IMR-90 (cell line): ENCODE measurements at regions not wholly inside any gene's neighbourhood (a gene's known extent, or its start where the extent isn't known, plus 50 kb on each side); places are given as distances from the start of the nearest gene placed in this dataset.

Experiments used
- ATAC-seq: fragments of 200-7000 bp; cut with Tn5 transposase; 2 replicates; pipeline ENCODE4 v1.9.1; 2020; ENCODE audit warnings: low read depth, mild to moderate bottlenecking, moderate library complexity
- BruUV-seq: library from RNA; stranded (reverse); fragments of 400-500 nt; replicated peaks from 2 replicates; lab custom pipeline; 2021; lab: Mats Ljungman, UMichigan
- CTCF ChIA-PET: fragments of 300-600 bp; formaldehyde crosslinking; extraction: SDS; loops from one replicate; lab custom pipeline; 2021; ENCODE audit warnings: antibody characterized with exemption; lab: Yijun Ruan, JAX
- POLR2A ChIA-PET: fragments of 300-600 bp; sonication (Branson Sonifier 250); formaldehyde crosslinking; loops from one replicate; lab custom pipeline; 2022; ENCODE audit warnings: antibody characterized with exemption; ENCODE audit not compliant: unreplicated experiment; lab: Charles Lee
- DNase-seq: peaks from one replicate; pipeline ENCODE4 v3.0.0; 2013
- H2AFZ ChIP-seq: replicated peaks from 2 replicates; pipeline ENCODE3; 2013; ENCODE audit warnings: low read length, mild to moderate bottlenecking; ENCODE audit not compliant: poor library complexity
- H2AK5ac ChIP-seq: 2 replicates; pipeline ENCODE4 v1.6.1; 2013; ENCODE audit warnings: low read depth, low read length, inconsistent platforms
- H2AK9ac ChIP-seq: replicated peaks from 2 replicates; pipeline ENCODE3; 2013; ENCODE audit warnings: mild to moderate bottlenecking, low read depth, low read length, moderate library complexity; ENCODE audit not compliant: poor library complexity
- H2BK120ac ChIP-seq: 2 replicates; pipeline ENCODE4 v1.6.1; 2013; ENCODE audit warnings: low read depth, low read length, inconsistent platforms
- H2BK15ac ChIP-seq: 3 replicates; pipeline ENCODE4 v1.6.1; 2013; ENCODE audit warnings: low read depth, low read length, inconsistent platforms
- H2BK20ac ChIP-seq: 2 replicates; pipeline ENCODE4 v1.6.1; 2013; ENCODE audit warnings: low read depth, mild to moderate bottlenecking, inconsistent platforms, low read length, moderate library complexity
- H2BK5ac ChIP-seq: 2 replicates; pipeline ENCODE4 v1.6.1; 2013; ENCODE audit warnings: mild to moderate bottlenecking, low read depth, low read length, inconsistent platforms; ENCODE audit not compliant: poor library complexity, severe bottlenecking
- H3K14ac ChIP-seq: replicated peaks from 2 replicates; pipeline ENCODE4 v1.6.1; 2013; ENCODE audit warnings: low read depth, low read length, inconsistent platforms
- H3K18ac ChIP-seq: 2 replicates; pipeline ENCODE4 v1.6.1; 2013; ENCODE audit warnings: low read depth, low read length, control low read depth
- H3K23ac ChIP-seq: 2 replicates; pipeline ENCODE4 v1.6.1; 2013; ENCODE audit warnings: low read depth, low read length, inconsistent platforms
- H3K27ac ChIP-seq: 2 replicates; pipeline ENCODE4 v1.5.1; 2013; ENCODE audit warnings: mild to moderate bottlenecking, control low read depth, low read length; ENCODE audit not compliant: insufficient read depth
- H3K27me3 ChIP-seq: 2 replicates; pipeline ENCODE4 v1.6.1; 2013; ENCODE audit warnings: low read length; ENCODE audit not compliant: control insufficient read depth, insufficient read depth
- H3K36me3 ChIP-seq: 2 replicates; pipeline ENCODE4 v1.6.1; 2013; ENCODE audit warnings: low read length, mixed read lengths; ENCODE audit not compliant: control insufficient read depth, insufficient read depth
- H3K4ac ChIP-seq: 2 replicates; pipeline ENCODE4 v1.6.1; 2013; ENCODE audit warnings: low read depth, low read length, inconsistent platforms
- H3K4me1 ChIP-seq: 2 replicates; pipeline ENCODE4 v1.6.1; 2013; ENCODE audit warnings: low read length, mixed read lengths; ENCODE audit not compliant: control insufficient read depth, insufficient read depth
- H3K4me2 ChIP-seq: 2 replicates; pipeline ENCODE4 v1.6.1; 2013; ENCODE audit warnings: low read depth, mild to moderate bottlenecking, control low read depth, low read length, moderate library complexity
- H3K4me3 ChIP-seq: 2 replicates; pipeline ENCODE4 v1.5.1; 2013; ENCODE audit warnings: low read depth, mild to moderate bottlenecking, control low read depth, low read length, moderate library complexity; ENCODE audit not compliant: insufficient read depth
- H3K56ac ChIP-seq: 2 replicates; pipeline ENCODE4 v1.6.1; 2013; ENCODE audit warnings: low read length, inconsistent platforms; ENCODE audit not compliant: insufficient read depth; ENCODE audit errors: extremely low read depth
- H3K79me1 ChIP-seq, 2 experiments: 2 replicates each; pipeline ENCODE4 v1.6.1; 2013; ENCODE audit warnings: low read length in 2 of 2, inconsistent platforms in 1 of 2, low read depth in 1 of 2
- H3K9ac ChIP-seq: 2 replicates; pipeline ENCODE4 v1.6.1; 2013; ENCODE audit warnings: low read depth, low read length, control low read depth
- H3K9me1 ChIP-seq: 2 replicates; pipeline ENCODE4 v1.6.1; 2013; ENCODE audit warnings: low read length, inconsistent platforms; ENCODE audit not compliant: insufficient read depth
- H3K9me3 ChIP-seq: 2 replicates; pipeline ENCODE4 v1.6.1; 2013; ENCODE audit warnings: low read length; ENCODE audit not compliant: control insufficient read depth, insufficient read depth
- H4K20me1 ChIP-seq: 2 replicates; pipeline ENCODE4 v1.6.1; 2013; ENCODE audit warnings: low read length, inconsistent platforms; ENCODE audit not compliant: insufficient read depth
- H4K5ac ChIP-seq: 2 replicates; pipeline ENCODE4 v1.6.1; 2013; ENCODE audit warnings: mild to moderate bottlenecking, low read depth, low read length, control low read depth
- H4K8ac ChIP-seq, 2 experiments: 2 replicates each; pipeline ENCODE4 v1.6.1; 2013; ENCODE audit warnings: low read depth in 2 of 2, low read length in 2 of 2, control low read depth in 1 of 2, inconsistent platforms in 1 of 2
- H4K91ac ChIP-seq: 2 replicates; pipeline ENCODE4 v1.6.1; 2013; ENCODE audit warnings: low read depth, low read length, inconsistent platforms; ENCODE audit not compliant: insufficient read depth
- BHLHE40 ChIP-seq: fragments of 150-350 bp; IDR thresholded peaks from 2 replicates; pipeline ENCODE4 v1.6.1; 2016; ENCODE audit warnings: mild to moderate bottlenecking, low read depth, low read length
- CHD1 ChIP-seq: IDR thresholded peaks from 2 replicates; pipeline ENCODE4 v1.6.1; 2012; ENCODE audit warnings: low read depth, low read length, improper control_type of control experiment
- CTCF ChIP-seq: conservative IDR thresholded peaks from 2 replicates; pipeline ENCODE4 v1.5.1; 2012; ENCODE audit warnings: mild to moderate bottlenecking, low read depth, low read length, improper control_type of control experiment
- ELK1 ChIP-seq: fragments of 150-350 bp; IDR thresholded peaks from 2 replicates; pipeline ENCODE4 v1.6.1; 2016; ENCODE audit warnings: low read depth, mild to moderate bottlenecking, low read length, moderate library complexity, borderline replicate concordance
- FOS ChIP-seq: fragments of 150-350 bp; IDR thresholded peaks from 2 replicates; pipeline ENCODE4 v1.6.1; 2016; ENCODE audit warnings: low read depth, low read length
- MXI1 ChIP-seq: IDR thresholded peaks from 2 replicates; pipeline ENCODE4 v1.6.1; 2012; ENCODE audit warnings: low read depth, mild to moderate bottlenecking, low read length, moderate library complexity, borderline replicate concordance
- POLR2A ChIP-seq: IDR thresholded peaks from 2 replicates; pipeline ENCODE4 v1.6.1; 2012; ENCODE audit warnings: mild to moderate bottlenecking, low read depth, low read length
- RAD21 ChIP-seq: IDR thresholded peaks from 2 replicates; pipeline ENCODE4 v1.6.1; 2012; ENCODE audit warnings: low read length, improper control_type of control experiment
- RCOR1 ChIP-seq: IDR thresholded peaks from 2 replicates; pipeline ENCODE4 v1.6.1; 2012; ENCODE audit warnings: mild to moderate bottlenecking, low read length, improper control_type of control experiment; ENCODE audit not compliant: insufficient replicate concordance
- RFX5 ChIP-seq: IDR thresholded peaks from 2 replicates; pipeline ENCODE4 v1.8.0; 2012; ENCODE audit warnings: low read depth, mild to moderate bottlenecking, low read length, moderate library complexity
- USF2 ChIP-seq: fragments of 150-350 bp; IDR thresholded peaks from 2 replicates; pipeline ENCODE4 v1.6.1; 2017; ENCODE audit warnings: mild to moderate bottlenecking, antibody characterized with exemption, low read length, low read depth
- WGBS, 2 experiments: methylation state at CpG; one replicate each; pipeline versions ENCODE4 v1.1.5 to v1.1.7; 2013; ENCODE audit warnings: missing lambda C conversion rate in 2 of 2; ENCODE audit not compliant: insufficient read length in 1 of 2; ENCODE audit errors: extremely low coverage in 2 of 2; 5-methylcytosine and 5-hydroxymethylcytosine counted together
- dilution Hi-C: fragments of 300-500 bp; cut with HindIII; formaldehyde crosslinking; loops from one replicate; pipeline ENCODE4 v1.14.3; 2018; ENCODE audit warnings: low sequenced_read_pairs; ENCODE audit not compliant: unreplicated experiment
- in situ Hi-C: fragments of 300-500 bp; cut with MboI; formaldehyde crosslinking; loops from 3 replicates; pipeline ENCODE4 v1.14.3; 2019; ENCODE audit warnings: low sequenced_read_pairs, inconsistent platforms, mixed read lengths
- intact Hi-C: fragments of 100-400 bp; cut with micrococcal nuclease; formaldehyde crosslinking; loops from 2 replicates; pipeline ENCODE4 v1.10.0; 2022

GRCh38 chr5:86542532-86542931 is 75.2 kb upstream of the COX7C start:
- no peak overlapping the region for H4K8ac ChIP-seq
- WGBS, 2 experiments: no CpG with 5 or more reads among the region's 3 CpGs
- no peak overlapping the region for H2BK120ac ChIP-seq
- no peak overlapping the region for H3K4me3 ChIP-seq
- H3K4me1 ChIP-seq: no peaks in the 10 kb centered on the region
- no peak overlapping the region for H2AFZ ChIP-seq
- H2BK20ac ChIP-seq: no peak overlapping the region
- H3K23ac ChIP-seq: no peak overlapping the region
- H3K27me3 ChIP-seq: no peaks in the 10 kb centered on the region
- H4K91ac ChIP-seq: no peak overlapping the region
- no peak overlapping the region for H2AK9ac ChIP-seq
- no peaks in the 10 kb centered on the region for H3K9me1 ChIP-seq
- no peak overlapping the region for H4K5ac ChIP-seq
- H3K4me2 ChIP-seq: no peak overlapping the region
- ChIA-PET CTCF (no interaction called here), POLR2A (interaction anchor here (0.6 kb wide), 1 partner anchor 858 kb away, joined by 3 read pairs; no protein-coding TSS in a partner anchor)
- dilution Hi-C loops: no loop called here
- intact Hi-C loops: no loop called here
- no TSS peak for BruUV-seq
- no peak overlapping the region for H3K14ac ChIP-seq
- no peak overlapping the region for H3K18ac ChIP-seq
- in situ Hi-C loops: no loop called here
- no peaks in the 10 kb centered on the region for H3K9me3 ChIP-seq
- H2BK5ac ChIP-seq: no peak overlapping the region
- H3K36me3 ChIP-seq: no peaks in the 10 kb centered on the region
- no peak overlapping the region for H3K4ac ChIP-seq
- H3K56ac ChIP-seq: no peak overlapping the region
- H3K27ac ChIP-seq: no peak overlapping the region
- H4K20me1 ChIP-seq: no peaks in the 10 kb centered on the region
- no peak overlapping the region for H2AK5ac ChIP-seq
- no peak for TF ChIP-seq USF2
- TF ChIP-seq CHD1: no peak
- no peak for TF ChIP-seq RFX5
- TF ChIP-seq ELK1: no peak
- no peak for TF ChIP-seq FOS
- no peak for TF ChIP-seq RAD21
- TF ChIP-seq POLR2A: no peak
- TF ChIP-seq RCOR1: no peak
- TF ChIP-seq CTCF: no peak
- TF ChIP-seq BHLHE40: no peak
- TF ChIP-seq MXI1: no peak
- no peak overlapping the region for H2BK15ac ChIP-seq
- no peak overlapping the region for H3K9ac ChIP-seq
- DNase-seq (no peak), ATAC-seq (no peak)
- H3K79me1 ChIP-seq: no peaks in the 10 kb centered on the region
